GM23338 (cell line): ENCODE measurements at regions not wholly inside any gene's neighbourhood (a gene's known extent, or its start where the extent isn't known, plus 50 kb on each side); places are given as distances from the start of the nearest gene placed in this dataset.

ENCODE experiments used
- ATAC-seq: fragments of 200-7000 bp; cut with Tn5 transposase; 3 replicates; pipeline ENCODE4 v1.9.1; 2020
- DNase-seq: peaks from one replicate; pipeline ENCODE4 v3.0.0-alpha.2; 2015; ENCODE audit warnings: low spot score
- H2AFZ ChIP-seq: fragments of 200-600 bp; sonication (generic); 2 replicates; pipeline ENCODE4 v1.8.0; 2016; ENCODE audit warnings: antibody characterized with exemption, mild to moderate bottlenecking, moderate library complexity
- H3F3A ChIP-seq: fragments of 200-600 bp; sonication (generic); replicated peaks from 2 replicates; pipeline ENCODE4 v1.8.0; 2017; ENCODE audit warnings: antibody characterized with exemption, mixed run types, low read depth
- H3K27ac ChIP-seq: fragments of 200-600 bp; sonication (generic); 2 replicates; pipeline ENCODE4 v1.6.1; 2016; ENCODE audit warnings: low read depth
- H3K27me3 ChIP-seq: fragments of 200-600 bp; sonication (generic); 2 replicates; pipeline ENCODE4 v1.8.0; 2016; ENCODE audit warnings: mild to moderate bottlenecking, mixed run types, moderate library complexity; ENCODE audit not compliant: insufficient read depth
- H3K36me3 ChIP-seq: fragments of 200-600 bp; sonication (generic); 2 replicates; pipeline ENCODE4 v1.8.0; 2016; ENCODE audit warnings: mild to moderate bottlenecking; ENCODE audit not compliant: insufficient read depth
- H3K4me1 ChIP-seq: fragments of 200-600 bp; sonication (generic); 2 replicates; pipeline ENCODE4 v1.8.0; 2016; ENCODE audit warnings: mild to moderate bottlenecking, moderate library complexity; ENCODE audit not compliant: insufficient read depth
- H3K4me2 ChIP-seq: fragments of 200-600 bp; sonication (generic); 2 replicates; pipeline ENCODE4 v1.7.1; 2017; ENCODE audit warnings: mixed run types
- H3K4me3 ChIP-seq: fragments of 200-600 bp; sonication (generic); 2 replicates; pipeline ENCODE4 v1.6.1; 2016; ENCODE audit warnings: mixed run types
- H3K79me2 ChIP-seq: fragments of 200-600 bp; sonication (generic); replicated peaks from 2 replicates; pipeline ENCODE4 v1.8.0; 2017; ENCODE audit warnings: mild to moderate bottlenecking; ENCODE audit not compliant: insufficient read depth
- H3K9me2 ChIP-seq: fragments of 200-600 bp; sonication (generic); 2 replicates; pipeline ENCODE4 v1.8.0; 2017; ENCODE audit not compliant: insufficient read depth
- H4K20me1 ChIP-seq: fragments of 200-600 bp; sonication (generic); replicated peaks from 2 replicates; pipeline ENCODE4 v1.8.0; 2017; ENCODE audit warnings: mild to moderate bottlenecking; ENCODE audit not compliant: insufficient read depth
- H3K27ac Mint-ChIP-seq: 2 replicates; pipeline ENCODE4 v1.8.0; 2020; ENCODE audit warnings: inconsistent platforms, mild to moderate bottlenecking, moderate library complexity, mixed read lengths
- H3K27me3 Mint-ChIP-seq: 3 replicates; pipeline ENCODE4 v1.8.0; 2022; ENCODE audit warnings: low read depth, mild to moderate bottlenecking, moderate library complexity, mixed read lengths, inconsistent platforms; ENCODE audit not compliant: insufficient read depth, poor library complexity
- H3K36me3 Mint-ChIP-seq: 3 replicates; pipeline ENCODE4 v1.8.0; 2021; ENCODE audit warnings: low read depth, mild to moderate bottlenecking, inconsistent platforms, moderate library complexity, mixed read lengths
- H3K4me1 Mint-ChIP-seq: 3 replicates; pipeline ENCODE4 v1.8.0; 2020; ENCODE audit warnings: mild to moderate bottlenecking, inconsistent platforms, mixed read lengths
- H3K4me3 Mint-ChIP-seq: 3 replicates; pipeline ENCODE4 v1.8.0; 2021; ENCODE audit warnings: moderate library complexity, mild to moderate bottlenecking, inconsistent platforms, mixed read lengths
- H3K9me3 Mint-ChIP-seq: 3 replicates; pipeline ENCODE4 v1.8.0; 2020; ENCODE audit warnings: moderate library complexity, mild to moderate bottlenecking, inconsistent platforms, mixed read lengths
- CREB1 ChIP-seq: fragments of 250-450 bp; sonication (Bioruptor Pico); IDR thresholded peaks from 2 replicates; pipeline ENCODE4 v1.5.0; 2020; ENCODE audit warnings: low read depth, mild to moderate bottlenecking, moderate library complexity
- EZH2 ChIP-seq: fragments of 200-600 bp; sonication (generic); IDR thresholded peaks from one replicate; pipeline ENCODE4 v1.8.0; 2017; ENCODE audit warnings: antibody characterized with exemption, mild to moderate bottlenecking, low read depth; ENCODE audit not compliant: unreplicated experiment
- NANOG ChIP-seq: IDR thresholded peaks from 2 replicates; pipeline ENCODE4 v1.6.1; 2016; ENCODE audit warnings: antibody characterized with exemption, borderline replicate concordance
- ZNF114 ChIP-seq: fragments of 250-450 bp; sonication (Bioruptor Pico); IDR thresholded peaks from 2 replicates; pipeline ENCODE4 v1.5.0; 2020; ENCODE audit warnings: mild to moderate bottlenecking, moderate library complexity
- ZNF462 ChIP-seq: fragments of 250-450 bp; sonication (Bioruptor Pico); IDR thresholded peaks from 2 replicates; pipeline ENCODE4 v1.5.0; 2020; ENCODE audit warnings: mild to moderate bottlenecking, moderate library complexity
- TF ChIP-seq, protein P1 (sequence below): IDR thresholded peaks from 2 replicates; pipeline ENCODE4 v1.6.1; 2016; ENCODE audit warnings: antibody characterized with exemption
- TF ChIP-seq, protein P2 (sequence below), 2 experiments: fragments of 200-600 bp in 1 of 2; sonication (generic) in 1 of 2; conservative IDR thresholded peaks; 2 replicates each; pipeline versions ENCODE4 v1.5.1 to v1.6.1; 2016 to 2017; ENCODE audit warnings: antibody characterized with exemption in 2 of 2, low read depth in 2 of 2, mild to moderate bottlenecking in 2 of 2, moderate library complexity in 1 of 2
- TF ChIP-seq, protein P3 (sequence below): IDR thresholded peaks from one replicate; pipeline ENCODE4 v1.6.1; 2018; ENCODE audit warnings: antibody characterized with exemption; ENCODE audit not compliant: unreplicated experiment

GRCh38 chr3:64381367-64381766 is 156.1 kb upstream of the PRICKLE2 start:
- no peaks in the 10 kb centered on the region; the same call in 2 of the 3 replicates for H3K4me1 Mint-ChIP-seq
- no peaks in the 10 kb centered on the region for H3K79me2 ChIP-seq
- H4K20me1 ChIP-seq, result no peaks in the 10 kb centered on the region; the same call in 1 of the 2 replicates
- H3K36me3 ChIP-seq, result no peaks in the 10 kb centered on the region
- no peak overlapping the region for H3K4me3 ChIP-seq
- ATAC-seq (no peak), DNase-seq (no peak)
- no peak overlapping the region for H3K27ac ChIP-seq
- no peaks in the 10 kb centered on the region for H3K27me3 ChIP-seq
- H2AFZ ChIP-seq, result no peak overlapping the region
- no peak overlapping the region for H3K4me2 ChIP-seq
- H3K4me3 Mint-ChIP-seq, result no peak overlapping the region
- TF ChIP-seq, protein P1, sequence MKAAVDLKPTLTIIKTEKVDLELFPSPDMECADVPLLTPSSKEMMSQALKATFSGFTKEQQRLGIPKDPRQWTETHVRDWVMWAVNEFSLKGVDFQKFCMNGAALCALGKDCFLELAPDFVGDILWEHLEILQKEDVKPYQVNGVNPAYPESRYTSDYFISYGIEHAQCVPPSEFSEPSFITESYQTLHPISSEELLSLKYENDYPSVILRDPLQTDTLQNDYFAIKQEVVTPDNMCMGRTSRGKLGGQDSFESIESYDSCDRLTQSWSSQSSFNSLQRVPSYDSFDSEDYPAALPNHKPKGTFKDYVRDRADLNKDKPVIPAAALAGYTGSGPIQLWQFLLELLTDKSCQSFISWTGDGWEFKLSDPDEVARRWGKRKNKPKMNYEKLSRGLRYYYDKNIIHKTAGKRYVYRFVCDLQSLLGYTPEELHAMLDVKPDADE, result no peak
- TF ChIP-seq ZNF114 (no peak), ZNF462 (no peak), NANOG (no peak), CREB1 (CRISPR knock-in tag) (no peak), EZH2 (no peak)
- TF ChIP-seq, protein P2, sequence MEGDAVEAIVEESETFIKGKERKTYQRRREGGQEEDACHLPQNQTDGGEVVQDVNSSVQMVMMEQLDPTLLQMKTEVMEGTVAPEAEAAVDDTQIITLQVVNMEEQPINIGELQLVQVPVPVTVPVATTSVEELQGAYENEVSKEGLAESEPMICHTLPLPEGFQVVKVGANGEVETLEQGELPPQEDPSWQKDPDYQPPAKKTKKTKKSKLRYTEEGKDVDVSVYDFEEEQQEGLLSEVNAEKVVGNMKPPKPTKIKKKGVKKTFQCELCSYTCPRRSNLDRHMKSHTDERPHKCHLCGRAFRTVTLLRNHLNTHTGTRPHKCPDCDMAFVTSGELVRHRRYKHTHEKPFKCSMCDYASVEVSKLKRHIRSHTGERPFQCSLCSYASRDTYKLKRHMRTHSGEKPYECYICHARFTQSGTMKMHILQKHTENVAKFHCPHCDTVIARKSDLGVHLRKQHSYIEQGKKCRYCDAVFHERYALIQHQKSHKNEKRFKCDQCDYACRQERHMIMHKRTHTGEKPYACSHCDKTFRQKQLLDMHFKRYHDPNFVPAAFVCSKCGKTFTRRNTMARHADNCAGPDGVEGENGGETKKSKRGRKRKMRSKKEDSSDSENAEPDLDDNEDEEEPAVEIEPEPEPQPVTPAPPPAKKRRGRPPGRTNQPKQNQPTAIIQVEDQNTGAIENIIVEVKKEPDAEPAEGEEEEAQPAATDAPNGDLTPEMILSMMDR (conservative IDR thresholded peaks at IDR 0.05; ENCODE audit: low read depth in 2 of 2), result no peak
- TF ChIP-seq, protein P3, sequence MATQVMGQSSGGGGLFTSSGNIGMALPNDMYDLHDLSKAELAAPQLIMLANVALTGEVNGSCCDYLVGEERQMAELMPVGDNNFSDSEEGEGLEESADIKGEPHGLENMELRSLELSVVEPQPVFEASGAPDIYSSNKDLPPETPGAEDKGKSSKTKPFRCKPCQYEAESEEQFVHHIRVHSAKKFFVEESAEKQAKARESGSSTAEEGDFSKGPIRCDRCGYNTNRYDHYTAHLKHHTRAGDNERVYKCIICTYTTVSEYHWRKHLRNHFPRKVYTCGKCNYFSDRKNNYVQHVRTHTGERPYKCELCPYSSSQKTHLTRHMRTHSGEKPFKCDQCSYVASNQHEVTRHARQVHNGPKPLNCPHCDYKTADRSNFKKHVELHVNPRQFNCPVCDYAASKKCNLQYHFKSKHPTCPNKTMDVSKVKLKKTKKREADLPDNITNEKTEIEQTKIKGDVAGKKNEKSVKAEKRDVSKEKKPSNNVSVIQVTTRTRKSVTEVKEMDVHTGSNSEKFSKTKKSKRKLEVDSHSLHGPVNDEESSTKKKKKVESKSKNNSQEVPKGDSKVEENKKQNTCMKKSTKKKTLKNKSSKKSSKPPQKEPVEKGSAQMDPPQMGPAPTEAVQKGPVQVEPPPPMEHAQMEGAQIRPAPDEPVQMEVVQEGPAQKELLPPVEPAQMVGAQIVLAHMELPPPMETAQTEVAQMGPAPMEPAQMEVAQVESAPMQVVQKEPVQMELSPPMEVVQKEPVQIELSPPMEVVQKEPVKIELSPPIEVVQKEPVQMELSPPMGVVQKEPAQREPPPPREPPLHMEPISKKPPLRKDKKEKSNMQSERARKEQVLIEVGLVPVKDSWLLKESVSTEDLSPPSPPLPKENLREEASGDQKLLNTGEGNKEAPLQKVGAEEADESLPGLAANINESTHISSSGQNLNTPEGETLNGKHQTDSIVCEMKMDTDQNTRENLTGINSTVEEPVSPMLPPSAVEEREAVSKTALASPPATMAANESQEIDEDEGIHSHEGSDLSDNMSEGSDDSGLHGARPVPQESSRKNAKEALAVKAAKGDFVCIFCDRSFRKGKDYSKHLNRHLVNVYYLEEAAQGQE, result no peak
- no peaks in the 10 kb centered on the region; the same call in 2 of the 3 replicates for H3K9me3 Mint-ChIP-seq
- no peaks in the 10 kb centered on the region for H3F3A ChIP-seq
- no peaks in the 10 kb centered on the region for H3K27me3 Mint-ChIP-seq
- no peaks in the 10 kb centered on the region; the same call in 1 of the 2 replicates for H3K9me2 ChIP-seq
- H3K36me3 Mint-ChIP-seq, result no peaks in the 10 kb centered on the region
- no peaks in the 10 kb centered on the region for H3K4me1 ChIP-seq
- H3K27ac Mint-ChIP-seq, result no peak overlapping the region
